ENCODE measurements at regions not wholly inside any gene's neighbourhood (a gene's known extent, or its start where the extent isn't known, plus 50 kb on each side); places are given as distances from the start of the nearest gene placed in this dataset.

GRCh38 chr5:133714161-133714915, 102.0 kb upstream of the FSTL4 start:
- Histone ChIP-seq H3K27me3 (no peaks in the 10 kb centered on the region), H3K4me1 (peaks cover 3% of the 10 kb centered on the region; the same call in 1 of the 2 replicates), H3K9me3 (replicated peaks) (no peaks in the 10 kb centered on the region), H3K27ac (no peak overlapping the region), H3K36me3 (no peaks in the 10 kb centered on the region), H3K4me3 (no peak overlapping the region)
- DNase-seq = no peak

GRCh38 chr5:133713751-133714150, 101.4 kb upstream of the FSTL4 start:
- no peak for DNase-seq
- no peak overlapping the region for H3K27ac ChIP-seq
- no peaks in the 10 kb centered on the region for H3K36me3 ChIP-seq
- H3K9me3 ChIP-seq (replicated peaks) = no peaks in the 10 kb centered on the region
- peaks cover 9% of the 10 kb centered on the region for H3K4me1 ChIP-seq
- no peak overlapping the region for H3K4me3 ChIP-seq
- no peaks in the 10 kb centered on the region for H3K27me3 ChIP-seq

- peaks cover 14% of the 10 kb centered on the region for H3K4me1 ChIP-seq
- H3K27ac ChIP-seq = no peak overlapping the region
- H3K4me3 ChIP-seq = no peak overlapping the region
- H3K27me3 ChIP-seq = no peaks in the 10 kb centered on the region
- no peaks in the 10 kb centered on the region for H3K9me3 ChIP-seq (replicated peaks)
- H3K36me3 ChIP-seq = no peaks in the 10 kb centered on the region
- no peak for DNase-seq
Measured at GRCh38 chr5:133713209-133713608, 100.9 kb upstream of the FSTL4 start.

GRCh38 chr5:133712562-133712961, 100.2 kb upstream of the FSTL4 start:
- Histone ChIP-seq H3K27me3 (no peaks in the 10 kb centered on the region), H3K4me1 (peaks cover 17% of the 10 kb centered on the region)

GRCh38 chr5:133709209-133709725, 96.9 kb upstream of the FSTL4 start:
- H3K27ac ChIP-seq = no peak overlapping the region
- DNase-seq = peak in 1 of 2 experiments; percentile 16
- H3K4me3 ChIP-seq = no peak overlapping the region
- peaks cover 17% of the 10 kb centered on the region for H3K4me1 ChIP-seq
- H3K36me3 ChIP-seq = no peaks in the 10 kb centered on the region
- no peaks in the 10 kb centered on the region for H3K27me3 ChIP-seq
- H3K9me3 ChIP-seq (replicated peaks) = no peaks in the 10 kb centered on the region

More at GRCh38 chr5:133712562-133712961, 100.2 kb upstream of the FSTL4 start:
- Histone ChIP-seq H3K4me3 (no peak overlapping the region), H3K9me3 (replicated peaks) (no peaks in the 10 kb centered on the region), H3K27ac (no peak overlapping the region), H3K36me3 (no peaks in the 10 kb centered on the region)
- no peak for DNase-seq

- H3K27ac ChIP-seq = no peak overlapping the region
- H3K4me1 ChIP-seq = peaks cover 17% of the 10 kb centered on the region
- DNase-seq = peak; percentile 15 to 33
- no peaks in the 10 kb centered on the region for H3K27me3 ChIP-seq
- H3K36me3 ChIP-seq = no peaks in the 10 kb centered on the region
- no peaks in the 10 kb centered on the region for H3K9me3 ChIP-seq (replicated peaks)
- H3K4me3 ChIP-seq = no peak overlapping the region
Measured at GRCh38 chr5:133708331-133708850, 96.0 kb upstream of the FSTL4 start.

- H3K4me1 ChIP-seq = peaks cover 17% of the 10 kb centered on the region
- H3K27ac ChIP-seq = no peak overlapping the region
- no peaks in the 10 kb centered on the region for H3K36me3 ChIP-seq
- no peak for DNase-seq
- H3K9me3 ChIP-seq (replicated peaks) = no peaks in the 10 kb centered on the region
- no peaks in the 10 kb centered on the region for H3K27me3 ChIP-seq
- H3K4me3 ChIP-seq = no peak overlapping the region
Measured at GRCh38 chr5:133707629-133708028, 95.3 kb upstream of the FSTL4 start.

- Histone ChIP-seq H3K27me3 (no peaks in the 10 kb centered on the region), H3K9me3 (replicated peaks) (no peaks in the 10 kb centered on the region), H3K4me1 (peaks cover 17% of the 10 kb centered on the region), H3K36me3 (no peaks in the 10 kb centered on the region), H3K27ac (no peak overlapping the region), H3K4me3 (no peak overlapping the region)
- DNase-seq = no peak
Measured at GRCh38 chr5:133706506-133707430, 94.4 kb upstream of the FSTL4 start.

- Histone ChIP-seq H3K36me3 (no peaks in the 10 kb centered on the region), H3K4me3 (no peak overlapping the region), H3K9me3 (replicated peaks) (no peaks in the 10 kb centered on the region), H3K27me3 (no peaks in the 10 kb centered on the region), H3K4me1 (peaks cover 17% of the 10 kb centered on the region), H3K27ac (no peak overlapping the region)
- no peak for DNase-seq
Measured at GRCh38 chr5:133705331-133705730, 93.0 kb upstream of the FSTL4 start.

GRCh38 chr5:133704411-133704810, 92.1 kb upstream of the FSTL4 start:
- Histone ChIP-seq H3K9me3 (replicated peaks) (no peaks in the 10 kb centered on the region), H3K36me3 (no peaks in the 10 kb centered on the region), H3K27me3 (no peaks in the 10 kb centered on the region), H3K27ac (no peak overlapping the region), H3K4me1 (peaks cover 15% of the 10 kb centered on the region), H3K4me3 (no peak overlapping the region)
- DNase-seq = no peak

GRCh38 chr5:133703935-133704334, 91.6 kb upstream of the FSTL4 start:
- no peak overlapping the region for H3K27ac ChIP-seq
- H3K36me3 ChIP-seq = no peaks in the 10 kb centered on the region
- no peak overlapping the region for H3K4me3 ChIP-seq
- no peaks in the 10 kb centered on the region for H3K27me3 ChIP-seq
- H3K4me1 ChIP-seq = peaks cover 10% of the 10 kb centered on the region
- H3K9me3 ChIP-seq (replicated peaks) = no peaks in the 10 kb centered on the region
- DNase-seq = no peak

- Histone ChIP-seq H3K4me1 (0 out of 2 replicates have a peak, but pooled peaks cover 2% of the 10 kb centered on the region), H3K9me3 (replicated peaks) (no peaks in the 10 kb centered on the region), H3K27ac (no peak overlapping the region), H3K27me3 (no peaks in the 10 kb centered on the region), H3K4me3 (no peak overlapping the region), H3K36me3 (no peaks in the 10 kb centered on the region)
- DNase-seq = no peak
Measured at GRCh38 chr5:133702791-133703770, 90.7 kb upstream of the FSTL4 start.

- Histone ChIP-seq H3K4me3 (no peak overlapping the region), H3K27me3 (no peaks in the 10 kb centered on the region)
Measured at GRCh38 chr5:133701871-133702270, 89.5 kb upstream of the FSTL4 start.

GRCh38 chr5:133700251-133700650, 87.9 kb upstream of the FSTL4 start:
- H3K27me3 ChIP-seq = no peaks in the 10 kb centered on the region
- no peak overlapping the region for H3K27ac ChIP-seq
- peaks cover 4% of the 10 kb centered on the region for H3K4me1 ChIP-seq
- H3K36me3 ChIP-seq = no peaks in the 10 kb centered on the region
- H3K9me3 ChIP-seq (replicated peaks) = no peaks in the 10 kb centered on the region
- DNase-seq = no peak
- H3K4me3 ChIP-seq = no peak overlapping the region

More at GRCh38 chr5:133701871-133702270, 89.5 kb upstream of the FSTL4 start:
- Histone ChIP-seq H3K9me3 (replicated peaks) (no peaks in the 10 kb centered on the region), H3K36me3 (no peaks in the 10 kb centered on the region), H3K4me1 (no peaks in the 10 kb centered on the region), H3K27ac (no peak overlapping the region)
- DNase-seq = no peak

All from SJCRH30 (cell line).